Choroid plexus epithelial cell (primary cell): ENCODE measurements at regions not wholly inside any gene's neighbourhood (a gene's known extent, or its start where the extent isn't known, plus 50 kb on each side); places are given as distances from the start of the nearest gene placed in this dataset.
"Not testable (repeated sequence)": the region's sequence is repeated elsewhere in the genome, so short reads cannot be mapped to it uniquely, and the experiment has no call there.

Experiments
- DNase-seq: peaks from one replicate; pipeline ENCODE4 v3.0.0-alpha.2; 2010; ENCODE audit warnings: low read depth
- H3K4me3 ChIP-seq: 2 replicates; pipeline ENCODE4 v1.5.1; 2011; ENCODE audit warnings: low read depth, mild to moderate bottlenecking, control low read depth, low read length, moderate library complexity
- CTCF ChIP-seq: conservative IDR thresholded peaks from 2 replicates; pipeline ENCODE4 v1.5.1; 2011; ENCODE audit warnings: low read depth, mild to moderate bottlenecking, control low read depth, inconsistent platforms, low read length, moderate library complexity

DNA sequence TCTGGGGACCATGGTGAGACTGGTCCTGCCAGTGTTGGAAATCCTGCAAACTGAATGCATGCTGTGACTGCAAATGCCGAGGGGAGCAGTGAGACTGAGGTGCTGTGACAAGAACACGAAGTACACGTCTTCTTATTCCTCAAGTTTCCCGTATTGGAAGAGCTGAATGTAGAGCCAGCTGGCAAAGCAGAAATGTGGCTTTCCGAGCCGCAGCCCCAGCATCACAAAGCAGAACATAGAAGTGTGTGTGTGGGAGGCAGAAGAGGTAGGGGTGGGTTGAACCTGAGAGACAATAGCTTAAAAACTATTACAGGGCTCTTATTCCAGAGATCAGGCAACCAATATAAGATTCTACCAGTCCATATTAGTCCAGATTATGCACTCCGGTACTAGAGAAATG is 98.8 kb downstream of the CARTPT start:
- no peak for TF ChIP-seq CTCF
- H3K4me3 ChIP-seq, result no peak overlapping the region
- no peak for DNase-seq

DNA sequence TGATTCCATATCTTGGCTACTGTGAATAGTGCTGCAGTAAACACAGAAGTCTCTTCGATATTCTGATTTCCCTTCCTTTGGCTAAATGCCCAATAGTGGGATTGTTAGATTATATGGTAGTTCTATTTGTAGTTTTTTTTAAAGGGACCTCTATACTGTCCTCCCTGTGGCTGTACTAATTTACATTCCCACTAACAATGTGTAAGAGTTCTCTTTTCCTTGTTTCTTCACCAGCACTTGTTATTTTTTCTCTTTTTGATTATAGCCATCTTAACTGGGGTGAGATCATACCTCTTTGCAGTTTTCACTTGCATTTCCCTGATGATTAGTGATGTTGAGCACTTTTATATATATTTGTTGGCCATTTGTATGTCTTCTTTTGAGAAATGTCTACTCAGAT is 102.0 kb downstream of the CARTPT start:
- no peak for DNase-seq
- no peak overlapping the region for H3K4me3 ChIP-seq
- no peak for TF ChIP-seq CTCF

GRCh38 chr5:71822065-71822464 is 103.0 kb downstream of the CARTPT start:
- H3K4me3 ChIP-seq, DNase-seq: not testable (repeated sequence)

GRCh38 chr5:71825992-71826391 is 106.9 kb downstream of the CARTPT start:
- DNase-seq, result no peak
- TF ChIP-seq CTCF, result no peak
- no peak overlapping the region for H3K4me3 ChIP-seq

- H3K4me3 ChIP-seq, result no peak overlapping the region
- no peak for TF ChIP-seq CTCF
- DNase-seq, result peak; percentile 32
Measured at GRCh38 chr5:71828291-71829040, 109.4 kb downstream of the CARTPT start.

- no peak for TF ChIP-seq CTCF
- H3K4me3 ChIP-seq, result no peak overlapping the region
- DNase-seq, result no peak
Measured at GRCh38 chr5:71829206-71829605, 110.1 kb downstream of the CARTPT start.

- peak; percentile 87 for DNase-seq
- TF ChIP-seq CTCF, result no peak
- no peak overlapping the region for H3K4me3 ChIP-seq
Measured at GRCh38 chr5:71830681-71831539, 111.8 kb downstream of the CARTPT start.
